ENCODE measurements at regions not wholly inside any gene's neighbourhood (a gene's known extent, or its start where the extent isn't known, plus 50 kb on each side); places are given as distances from the start of the nearest gene placed in this dataset.

DNA sequence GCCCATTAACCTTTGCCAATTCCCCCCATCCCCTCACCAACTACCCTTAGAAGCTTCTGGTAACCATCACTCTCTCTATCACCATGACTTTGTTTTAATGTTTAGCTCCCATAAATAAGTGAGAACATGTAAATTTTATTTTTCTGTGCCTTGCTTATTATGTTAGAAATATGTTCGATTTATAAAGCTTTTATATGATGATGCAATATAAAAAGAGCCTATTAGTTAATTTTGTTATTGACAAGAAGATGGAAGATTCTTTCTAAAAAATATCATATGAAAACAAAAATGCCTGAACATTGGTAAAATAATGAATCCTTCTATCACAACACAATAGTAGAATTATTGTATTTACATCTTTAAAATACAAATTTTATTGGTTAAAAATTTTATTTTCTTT lies 836.1 kb upstream of the TMPRSS15 start:
- ATAC-seq (no peak), DNase-seq (no peak)
- ChIA-PET CTCF (no interaction called here), POLR2A (no interaction called here)
- H3K9me3 Mint-ChIP-seq (ENCODE audit: insufficient read depth): peaks cover 8% of the 10 kb centered on the region
- H3K4me1 Mint-ChIP-seq (ENCODE audit: low read depth): no peaks in the 10 kb centered on the region
- no peak overlapping the region for H3K4me3 Mint-ChIP-seq
- no peaks in the 10 kb centered on the region for H3K27me3 Mint-ChIP-seq (ENCODE audit: low read depth)
- no peaks in the 10 kb centered on the region for H3K36me3 Mint-ChIP-seq (ENCODE audit: low read depth)
- no peak overlapping the region for H3K27ac Mint-ChIP-seq

DNA sequence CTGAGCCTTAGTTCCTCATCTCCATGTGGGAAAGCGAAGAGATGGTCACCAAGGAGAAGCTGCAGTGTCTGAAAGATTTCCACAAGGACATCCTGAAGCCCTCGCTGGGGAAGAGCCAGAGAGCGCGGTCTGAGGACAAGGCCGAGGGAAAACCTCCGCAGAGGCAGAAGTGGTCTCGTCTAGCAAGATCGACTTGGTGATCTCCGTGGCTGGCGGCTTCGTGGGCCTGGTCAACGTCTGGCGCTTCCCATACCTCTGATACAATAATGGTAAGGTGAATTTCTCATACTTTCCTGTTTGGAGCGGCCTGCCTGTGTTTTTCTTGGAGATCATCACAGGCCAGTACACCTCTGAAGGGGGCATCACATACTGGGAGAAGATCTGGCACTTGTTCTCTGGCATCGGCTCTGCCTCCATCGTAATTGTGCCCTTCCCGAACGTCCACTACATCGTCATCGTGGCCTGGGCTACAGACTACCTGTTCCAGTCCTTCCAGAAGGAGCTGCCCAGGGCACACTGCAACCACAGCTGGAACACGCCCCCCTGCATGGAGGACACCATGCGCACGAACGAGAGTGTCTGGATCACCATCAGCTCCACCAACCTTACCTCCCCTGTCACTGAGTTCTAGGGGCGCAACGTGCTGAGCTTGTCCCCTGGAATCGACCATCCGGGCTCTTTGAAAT lies 841.1 kb upstream of the TMPRSS15 start:
- Mint-ChIP-seq H3K27ac (no peak overlapping the region), H3K4me3 (no peak overlapping the region), H3K36me3 (ENCODE audit: low read depth) (no peaks in the 10 kb centered on the region), H3K4me1 (ENCODE audit: low read depth) (no peaks in the 10 kb centered on the region), H3K27me3 (ENCODE audit: low read depth) (no peaks in the 10 kb centered on the region), H3K9me3 (ENCODE audit: insufficient read depth) (peaks cover 22% of the 10 kb centered on the region)
- no peak for DNase-seq
- ChIA-PET POLR2A (no interaction called here), CTCF (no interaction called here)
- ATAC-seq: no peak

DNA sequence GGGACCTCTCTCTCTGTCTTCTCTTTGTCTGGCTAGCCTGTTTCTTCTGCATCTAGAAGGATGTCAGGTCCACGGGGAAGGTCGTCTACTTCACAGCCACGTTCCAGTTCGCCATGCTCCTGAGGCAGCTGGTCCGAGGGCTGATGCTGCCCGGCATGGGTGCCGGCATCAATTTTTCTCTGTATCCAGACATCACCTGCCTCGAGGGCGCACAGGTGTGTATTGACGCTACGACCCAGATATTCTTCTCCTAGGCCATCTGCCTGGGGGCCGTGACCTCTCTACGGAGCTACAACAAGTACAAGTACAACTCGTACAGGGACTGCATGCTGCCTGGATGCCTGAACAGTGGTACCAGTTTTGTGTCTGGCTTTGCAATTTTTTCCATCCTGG lies 841.6 kb upstream of the TMPRSS15 start:
- DNase-seq: no peak
- ChIA-PET CTCF (no interaction called here), POLR2A (no interaction called here)
- Mint-ChIP-seq H3K27ac (no peak overlapping the region), H3K9me3 (ENCODE audit: insufficient read depth) (peaks cover 27% of the 10 kb centered on the region), H3K36me3 (ENCODE audit: low read depth) (no peaks in the 10 kb centered on the region), H3K27me3 (ENCODE audit: low read depth) (no peaks in the 10 kb centered on the region), H3K4me3 (no peak overlapping the region), H3K4me1 (ENCODE audit: low read depth) (no peaks in the 10 kb centered on the region)
- no peak for ATAC-seq

DNA sequence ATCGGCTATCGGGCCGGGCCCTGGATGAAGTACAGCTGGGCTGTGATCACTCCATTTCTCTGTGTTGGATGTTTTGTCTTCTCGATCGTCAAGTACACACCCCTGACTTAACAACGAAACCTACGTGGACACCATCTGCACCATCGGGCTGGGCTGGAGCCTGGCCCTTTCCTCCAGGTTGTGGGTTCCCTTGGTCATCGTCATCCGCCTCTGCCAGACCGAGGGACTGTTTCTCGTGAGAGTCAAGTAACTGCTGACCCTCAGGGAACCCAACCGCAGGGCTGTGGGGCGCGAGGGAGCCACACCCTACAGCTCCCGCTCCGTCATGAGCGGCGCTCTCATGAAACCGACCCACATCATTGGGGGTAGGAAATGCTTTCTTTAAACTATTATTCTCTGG lies 842.4 kb upstream of the TMPRSS15 start:
- H3K27me3 Mint-ChIP-seq (ENCODE audit: low read depth): no peaks in the 10 kb centered on the region
- H3K4me1 Mint-ChIP-seq (ENCODE audit: low read depth): no peaks in the 10 kb centered on the region
- no peak overlapping the region for H3K4me3 Mint-ChIP-seq
- DNase-seq (no peak), ATAC-seq (no peak)
- H3K9me3 Mint-ChIP-seq (ENCODE audit: insufficient read depth): peaks cover 32% of the 10 kb centered on the region
- ChIA-PET POLR2A (no interaction called here), CTCF (no interaction called here)
- H3K27ac Mint-ChIP-seq: no peak overlapping the region
- no peaks in the 10 kb centered on the region for H3K36me3 Mint-ChIP-seq (ENCODE audit: low read depth)

DNA sequence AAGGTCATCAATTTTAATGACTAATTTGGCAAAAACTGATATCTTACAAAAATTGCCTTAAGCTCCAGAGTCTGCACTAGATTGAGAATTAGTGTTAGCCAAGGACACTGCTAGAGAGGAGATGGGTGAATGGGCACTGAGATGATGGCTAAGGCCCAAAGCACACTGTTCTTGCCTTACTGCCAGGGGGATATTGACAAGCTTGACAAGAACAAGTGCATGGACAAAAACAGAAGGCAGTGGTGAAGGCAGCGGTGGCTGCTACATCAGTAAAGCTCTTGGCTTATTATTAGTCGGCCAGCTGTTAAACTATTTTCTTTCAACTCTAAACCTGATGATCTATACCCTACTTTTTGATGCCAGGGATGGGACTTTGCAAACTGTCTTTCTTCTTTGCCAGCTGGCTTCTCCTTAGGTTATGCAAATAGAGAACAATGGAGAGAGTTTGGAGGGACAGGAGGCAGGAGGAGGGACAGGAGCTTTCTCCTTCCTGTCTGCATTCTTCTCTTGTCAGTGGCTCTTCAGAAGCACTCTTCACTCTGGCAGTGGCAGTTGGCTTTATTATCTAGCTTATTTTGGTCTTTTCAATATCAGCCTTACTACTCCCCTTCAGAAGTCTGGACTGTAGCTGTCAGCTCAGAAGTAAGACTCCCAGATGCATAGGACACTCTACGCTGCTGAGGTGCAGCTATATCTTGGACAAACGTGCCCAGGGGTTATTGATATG lies 853.5 kb upstream of the TMPRSS15 start:
- DNase-seq (no peak), ATAC-seq (no peak)
- Mint-ChIP-seq H3K36me3 (ENCODE audit: low read depth) (no peaks in the 10 kb centered on the region), H3K27me3 (ENCODE audit: low read depth) (no peaks in the 10 kb centered on the region), H3K27ac (no peak overlapping the region), H3K4me3 (no peak overlapping the region), H3K4me1 (ENCODE audit: low read depth) (no peaks in the 10 kb centered on the region), H3K9me3 (ENCODE audit: insufficient read depth) (peaks cover 9% of the 10 kb centered on the region)
- ChIA-PET POLR2A (no interaction called here), CTCF (no interaction called here)

DNA sequence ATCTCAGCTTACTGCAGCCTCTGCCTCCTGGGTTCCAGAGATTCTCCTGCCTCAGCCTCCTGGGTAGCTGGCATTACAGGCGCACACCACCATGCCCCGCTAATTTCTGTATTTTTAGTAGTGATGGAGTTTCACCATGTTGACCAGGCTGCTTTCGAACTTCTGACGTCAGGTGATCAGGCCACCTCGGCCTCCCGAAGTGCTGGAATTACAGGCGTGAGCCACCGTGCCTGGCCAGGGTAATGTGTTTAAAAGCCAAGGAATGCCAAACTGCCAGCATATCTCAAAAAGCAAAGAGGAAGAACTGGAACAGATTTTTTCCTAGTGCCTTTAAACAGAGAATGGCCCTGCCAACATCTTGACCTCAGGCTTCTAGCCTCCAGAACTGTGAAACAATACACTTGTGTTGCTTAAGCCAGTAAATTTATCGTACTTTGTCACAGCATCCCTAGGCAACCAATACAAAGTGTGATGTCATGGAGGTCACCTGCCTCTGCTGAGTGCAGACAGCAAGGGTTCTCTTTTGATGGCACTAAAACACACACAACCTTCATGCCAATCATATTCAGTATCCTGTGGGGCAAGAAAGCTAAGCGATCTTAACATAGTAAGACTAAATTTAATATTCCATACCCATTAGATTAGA lies 858.3 kb upstream of the TMPRSS15 start:
- Mint-ChIP-seq H3K9me3 (ENCODE audit: insufficient read depth) (peaks cover 10% of the 10 kb centered on the region), H3K4me1 (ENCODE audit: low read depth) (no peaks in the 10 kb centered on the region), H3K4me3 (no peak overlapping the region), H3K27me3 (ENCODE audit: low read depth) (no peaks in the 10 kb centered on the region), H3K27ac (no peak overlapping the region), H3K36me3 (ENCODE audit: low read depth) (no peaks in the 10 kb centered on the region)
- CTCF ChIA-PET: no interaction called here
- ATAC-seq (no peak), DNase-seq (no peak)
- POLR2A ChIA-PET: no interaction called here

DNA sequence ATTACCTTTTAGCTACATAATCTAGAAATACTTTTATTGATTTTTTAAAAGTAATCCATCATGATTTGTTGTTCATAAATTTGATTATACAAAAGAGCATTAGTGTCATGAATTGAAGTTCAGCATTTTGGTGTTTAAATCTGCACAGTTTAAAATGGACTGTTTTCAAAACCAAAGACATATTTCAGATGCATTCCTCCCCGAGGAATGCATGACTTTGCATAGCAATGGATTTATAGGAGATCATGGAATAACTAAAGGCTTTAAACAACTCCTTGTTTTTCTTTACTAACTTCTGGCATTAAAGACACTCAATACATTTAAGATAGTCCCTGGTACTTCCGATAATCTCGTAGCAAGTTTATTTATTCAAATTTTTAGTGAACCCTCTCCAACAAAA lies 863.1 kb upstream of the TMPRSS15 start:
- Mint-ChIP-seq H3K9me3 (ENCODE audit: insufficient read depth) (peaks cover 12% of the 10 kb centered on the region), H3K4me3 (no peak overlapping the region), H3K4me1 (ENCODE audit: low read depth) (no peaks in the 10 kb centered on the region), H3K36me3 (ENCODE audit: low read depth) (no peaks in the 10 kb centered on the region), H3K27ac (no peak overlapping the region), H3K27me3 (ENCODE audit: low read depth) (no peaks in the 10 kb centered on the region)
- POLR2A ChIA-PET: no interaction called here
- CTCF ChIA-PET: no interaction called here
- DNase-seq (no peak), ATAC-seq (no peak)

DNA sequence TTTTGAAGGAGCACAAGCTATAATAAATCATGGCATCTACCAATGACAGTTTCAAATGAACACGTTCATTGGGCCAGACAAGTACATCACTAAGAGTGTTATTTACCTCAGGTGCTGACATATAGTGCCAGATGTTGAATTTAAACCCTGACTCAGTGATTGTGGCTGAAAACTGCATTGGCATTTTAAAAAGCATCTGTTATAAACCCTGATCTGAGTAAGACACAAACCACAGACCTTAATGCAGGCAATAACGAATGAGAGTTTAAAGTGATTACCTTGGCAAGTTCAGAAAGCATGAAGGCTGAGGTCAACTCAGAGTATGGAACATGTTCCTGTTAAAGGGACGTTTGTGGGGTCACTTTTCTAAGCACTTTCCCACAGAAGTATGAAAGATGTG lies 865.1 kb upstream of the TMPRSS15 start:
- ChIA-PET CTCF (no interaction called here), POLR2A (no interaction called here)
- Mint-ChIP-seq H3K9me3 (ENCODE audit: insufficient read depth) (peaks cover 13% of the 10 kb centered on the region), H3K4me3 (no peak overlapping the region), H3K36me3 (ENCODE audit: low read depth) (no peaks in the 10 kb centered on the region), H3K4me1 (ENCODE audit: low read depth) (no peaks in the 10 kb centered on the region), H3K27ac (no peak overlapping the region), H3K27me3 (ENCODE audit: low read depth) (no peaks in the 10 kb centered on the region)
- DNase-seq (no peak), ATAC-seq (no peak)

DNA sequence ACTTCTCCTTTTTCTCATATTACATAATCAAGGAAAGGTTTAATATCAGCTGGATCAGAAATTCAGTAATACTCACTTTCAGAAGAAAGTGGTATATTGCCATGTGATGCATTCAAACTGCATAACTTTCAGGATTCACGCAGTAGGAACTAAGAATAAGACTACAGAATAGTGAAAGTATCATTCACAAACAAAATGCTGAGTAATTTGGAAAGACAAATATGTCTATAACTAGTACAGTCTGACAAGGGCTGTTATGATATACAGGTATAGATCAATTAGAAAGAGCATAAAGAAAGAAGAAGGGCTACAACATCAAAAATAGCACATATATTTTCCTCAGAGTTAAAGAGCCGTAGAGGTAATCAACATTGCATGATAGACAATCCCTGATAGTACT lies 871.5 kb upstream of the TMPRSS15 start:
- Mint-ChIP-seq H3K36me3 (ENCODE audit: low read depth) (no peaks in the 10 kb centered on the region), H3K27me3 (ENCODE audit: low read depth) (no peaks in the 10 kb centered on the region), H3K27ac (no peak overlapping the region), H3K4me3 (no peak overlapping the region), H3K4me1 (ENCODE audit: low read depth) (no peaks in the 10 kb centered on the region), H3K9me3 (ENCODE audit: insufficient read depth) (peaks cover 14% of the 10 kb centered on the region)
- ChIA-PET POLR2A (no interaction called here), CTCF (no interaction called here)
- ATAC-seq: no peak
- DNase-seq: no peak

DNA sequence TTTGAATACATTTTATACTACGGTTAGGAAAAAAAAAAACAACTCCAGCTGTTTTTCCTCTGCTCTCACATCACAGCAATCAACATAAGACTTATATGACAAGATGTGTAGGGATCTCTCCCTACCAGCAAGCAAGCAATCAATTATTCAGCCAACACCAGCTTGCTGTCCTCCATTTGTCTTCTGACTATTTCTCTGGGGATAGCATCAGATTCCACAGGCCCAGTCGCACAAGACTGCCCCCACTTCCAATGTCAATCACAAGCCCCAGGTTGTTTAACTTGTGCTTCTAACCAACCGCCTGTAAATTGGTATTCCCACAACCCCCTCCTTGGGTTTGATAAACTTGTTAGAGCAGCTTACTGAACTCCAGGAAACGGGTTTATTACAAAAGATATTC lies 873.1 kb upstream of the TMPRSS15 start:
- Mint-ChIP-seq H3K4me1 (ENCODE audit: low read depth) (no peaks in the 10 kb centered on the region), H3K9me3 (ENCODE audit: insufficient read depth) (peaks cover 13% of the 10 kb centered on the region), H3K36me3 (ENCODE audit: low read depth) (no peaks in the 10 kb centered on the region), H3K27ac (no peak overlapping the region), H3K27me3 (ENCODE audit: low read depth) (no peaks in the 10 kb centered on the region), H3K4me3 (no peak overlapping the region)
- DNase-seq (no peak), ATAC-seq (no peak)
- CTCF ChIA-PET: no interaction called here
- POLR2A ChIA-PET: no interaction called here

DNA sequence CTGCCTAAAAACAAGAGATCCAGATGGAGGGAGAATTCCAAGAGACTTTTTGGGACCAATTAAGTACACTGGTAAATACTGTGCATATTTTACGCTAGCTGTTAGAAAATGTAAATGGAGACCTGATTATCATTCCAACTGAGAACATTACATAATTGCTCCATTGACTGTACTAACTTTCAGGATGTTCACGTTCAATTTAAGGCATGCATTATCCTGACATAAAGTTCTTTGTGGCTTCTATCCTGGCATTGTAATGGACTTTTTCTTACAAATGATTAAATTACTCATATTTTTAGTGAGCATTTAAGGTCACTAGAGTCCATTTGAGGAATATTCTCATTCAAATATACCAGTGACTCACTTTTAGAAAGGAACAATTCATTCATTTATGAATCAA lies 883.3 kb upstream of the TMPRSS15 start:
- DNase-seq (no peak), ATAC-seq (no peak)
- Mint-ChIP-seq H3K4me1 (ENCODE audit: low read depth) (no peaks in the 10 kb centered on the region), H3K4me3 (no peak overlapping the region), H3K36me3 (ENCODE audit: low read depth) (no peaks in the 10 kb centered on the region), H3K9me3 (ENCODE audit: insufficient read depth) (peaks cover 4% of the 10 kb centered on the region), H3K27ac (no peak overlapping the region), H3K27me3 (ENCODE audit: low read depth) (no peaks in the 10 kb centered on the region)
- POLR2A ChIA-PET: no interaction called here
- CTCF ChIA-PET: no interaction called here

DNA sequence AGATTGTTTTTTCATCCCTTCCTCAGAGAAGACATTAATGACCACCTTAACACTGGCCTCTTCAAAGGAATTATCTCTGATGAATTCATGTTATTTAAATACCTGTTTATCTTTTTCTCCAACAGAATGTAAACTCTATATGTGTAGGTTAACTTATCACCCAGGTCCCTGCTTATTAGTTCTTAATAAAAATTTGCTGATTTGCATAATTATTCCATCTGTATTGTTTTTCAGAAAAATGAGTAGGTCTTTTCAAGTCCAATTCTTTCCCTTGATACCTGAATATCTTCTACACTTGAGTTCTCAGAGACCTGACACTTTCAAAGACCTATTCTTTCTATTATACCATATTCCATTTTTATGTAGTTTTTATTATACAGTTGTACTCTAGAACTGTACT lies 886.7 kb upstream of the TMPRSS15 start:
- no peak for ATAC-seq
- Mint-ChIP-seq H3K4me3 (no peak overlapping the region), H3K36me3 (ENCODE audit: low read depth) (no peaks in the 10 kb centered on the region), H3K4me1 (ENCODE audit: low read depth) (no peaks in the 10 kb centered on the region), H3K9me3 (ENCODE audit: insufficient read depth) (peaks cover 23% of the 10 kb centered on the region), H3K27ac (no peak overlapping the region), H3K27me3 (ENCODE audit: low read depth) (no peaks in the 10 kb centered on the region)
- POLR2A ChIA-PET: no interaction called here
- no peak for DNase-seq
- CTCF ChIA-PET: no interaction called here

DNA sequence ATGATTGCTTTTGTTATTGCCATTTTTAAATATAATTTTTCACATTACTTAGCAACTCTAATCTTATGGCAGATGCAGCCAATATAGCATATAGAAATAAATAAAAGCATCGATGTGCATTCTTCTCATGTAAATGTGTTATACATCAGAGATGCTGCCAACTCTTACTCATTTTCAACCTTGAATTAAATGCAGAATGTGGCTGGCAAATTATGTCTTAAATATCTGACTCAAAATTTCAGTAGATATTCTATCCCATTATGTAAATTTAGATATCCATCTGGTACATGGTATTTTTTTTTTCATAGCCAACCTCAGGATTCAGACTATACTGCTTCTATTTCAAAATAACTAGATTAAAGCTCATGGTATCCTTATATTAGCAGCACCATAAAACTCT lies 916.7 kb upstream of the TMPRSS15 start:
- POLR2A ChIA-PET: no interaction called here
- DNase-seq: no peak
- no peak for ATAC-seq
- Mint-ChIP-seq H3K4me3 (no peak overlapping the region), H3K4me1 (ENCODE audit: low read depth) (no peaks in the 10 kb centered on the region), H3K36me3 (ENCODE audit: low read depth) (no peaks in the 10 kb centered on the region), H3K27ac (no peak overlapping the region), H3K27me3 (ENCODE audit: low read depth) (no peaks in the 10 kb centered on the region), H3K9me3 (ENCODE audit: insufficient read depth) (peaks cover 9% of the 10 kb centered on the region)
- CTCF ChIA-PET: no interaction called here
